A172 (cell line): ENCODE measurements at regions not wholly inside any gene's neighbourhood (a gene's known extent, or its start where the extent isn't known, plus 50 kb on each side); places are given as distances from the start of the nearest gene placed in this dataset.
A peak's percentile ranks its signal among the peaks of the same experiment; 100 is the strongest.
"Not testable (repeated sequence)": the region's sequence is repeated elsewhere in the genome, so short reads cannot be mapped to it uniquely, and the experiment has no call there.

Source experiments
- DNase-seq: peaks from one replicate; pipeline ENCODE4 v3.0.0-alpha.2; 2015; ENCODE audit warnings: low spot score

GRCh38 chr6:144956697-144957096, 671.6 kb downstream of the UTRN start:
- not testable (repeated sequence) for DNase-seq

- DNase-seq, result no peak
Measured at GRCh38 chr6:144957236-144957937, 672.3 kb downstream of the UTRN start.

- no peak for DNase-seq
Measured at GRCh38 chr6:144969154-144969553, 684.0 kb downstream of the UTRN start.

GRCh38 chr6:144969602-144970272, 684.6 kb downstream of the UTRN start:
- DNase-seq, result no peak

GRCh38 chr6:144977250-144977864, 692.2 kb downstream of the UTRN start:
- peak; percentile 27 for DNase-seq

GRCh38 chr6:144978208-144978607, 693.1 kb downstream of the UTRN start:
- DNase-seq, result no peak

GRCh38 chr6:144986271-144986670, 701.1 kb downstream of the UTRN start:
- no peak for DNase-seq

GRCh38 chr6:144989319-144990107, 704.4 kb downstream of the UTRN start:
- no peak for DNase-seq

- DNase-seq, result no peak
Measured at GRCh38 chr6:144990784-144991183, 705.6 kb downstream of the UTRN start.

GRCh38 chr6:144993870-144994269, 708.7 kb downstream of the UTRN start:
- DNase-seq, result peak; percentile 6

- no peak for DNase-seq
Measured at GRCh38 chr6:144997996-144998395, 712.9 kb downstream of the UTRN start.

GRCh38 chr6:144999127-144999526, 714.0 kb downstream of the UTRN start:
- DNase-seq, result no peak

- DNase-seq, result no peak
Measured at GRCh38 chr6:145003145-145003544, 718.0 kb downstream of the UTRN start.

GRCh38 chr6:145006914-145007313, 721.8 kb downstream of the UTRN start:
- DNase-seq, result no peak

GRCh38 chr6:145008715-145009114, 723.6 kb downstream of the UTRN start:
- DNase-seq, result no peak

- no peak for DNase-seq
Measured at GRCh38 chr6:145009711-145010110, 724.6 kb downstream of the UTRN start.

- DNase-seq, result no peak
Measured at GRCh38 chr6:145012039-145012662, 723.2 kb downstream of the EPM2A start.

GRCh38 chr6:145015739-145016558, 719.4 kb downstream of the EPM2A start:
- DNase-seq, result peak; percentile 87

- no peak for DNase-seq
Measured at GRCh38 chr6:145017051-145017450, 718.3 kb downstream of the EPM2A start.

- DNase-seq, result no peak
Measured at GRCh38 chr6:145017516-145017915, 717.8 kb downstream of the EPM2A start.

GRCh38 chr6:145018027-145018426, 717.3 kb downstream of the EPM2A start:
- DNase-seq, result no peak
